Esophagus muscularis mucosa (tissue), 3 donors: ENCODE measurements at regions not wholly inside any gene's neighbourhood (a gene's known extent, or its start where the extent isn't known, plus 50 kb on each side); places are given as distances from the start of the nearest gene placed in this dataset.

Source experiments
- POLR2A ChIP-seq: fragments of 450-650 bp; IDR thresholded peaks from one replicate; pipeline ENCODE4 v1.6.1; 2017; ENCODE audit warnings: antibody characterized with exemption, moderate library complexity, mild to moderate bottlenecking, low read depth
- POLR2AphosphoS5 ChIP-seq, 2 donors: sonication (generic); formaldehyde crosslinking; IDR thresholded peaks; one replicate each; pipeline ENCODE4 v1.6.1; 2017; ENCODE audit warnings: antibody characterized with exemption in 2 of 2
- TF ChIP-seq, protein P1 (sequence below), 3 experiments: fragments of 200-600 bp in 2 of 3; fragments of 450-650 bp in 1 of 3; sonication (generic) in 2 of 3; IDR thresholded peaks; one replicate each; pipeline ENCODE4 v1.5.1; 2017 to 2019; ENCODE audit warnings: antibody characterized with exemption in 3 of 3, mild to moderate bottlenecking in 2 of 3, moderate library complexity in 1 of 3

DNA sequence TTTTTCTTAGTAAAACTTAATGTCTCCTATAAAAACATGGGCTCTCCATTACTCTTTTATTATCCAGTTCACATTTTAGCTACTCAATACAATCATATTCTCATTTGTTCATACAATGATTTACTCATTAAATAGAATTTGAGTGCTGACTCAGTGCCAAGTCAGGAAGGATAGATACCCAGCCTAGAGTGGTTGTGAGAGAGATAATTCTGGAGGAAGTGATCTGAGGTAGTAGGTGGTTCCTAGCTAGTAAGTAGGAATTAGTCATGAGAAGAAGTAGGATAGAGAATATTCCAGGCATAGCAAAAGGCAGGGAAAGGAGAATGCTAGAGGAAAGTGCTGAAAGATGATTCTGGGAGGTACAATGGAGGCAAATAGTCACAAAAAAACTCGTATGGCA lies 133.5 kb upstream of the MBL2 start:
- no peak for TF ChIP-seq POLR2A
- TF ChIP-seq, protein P1, sequence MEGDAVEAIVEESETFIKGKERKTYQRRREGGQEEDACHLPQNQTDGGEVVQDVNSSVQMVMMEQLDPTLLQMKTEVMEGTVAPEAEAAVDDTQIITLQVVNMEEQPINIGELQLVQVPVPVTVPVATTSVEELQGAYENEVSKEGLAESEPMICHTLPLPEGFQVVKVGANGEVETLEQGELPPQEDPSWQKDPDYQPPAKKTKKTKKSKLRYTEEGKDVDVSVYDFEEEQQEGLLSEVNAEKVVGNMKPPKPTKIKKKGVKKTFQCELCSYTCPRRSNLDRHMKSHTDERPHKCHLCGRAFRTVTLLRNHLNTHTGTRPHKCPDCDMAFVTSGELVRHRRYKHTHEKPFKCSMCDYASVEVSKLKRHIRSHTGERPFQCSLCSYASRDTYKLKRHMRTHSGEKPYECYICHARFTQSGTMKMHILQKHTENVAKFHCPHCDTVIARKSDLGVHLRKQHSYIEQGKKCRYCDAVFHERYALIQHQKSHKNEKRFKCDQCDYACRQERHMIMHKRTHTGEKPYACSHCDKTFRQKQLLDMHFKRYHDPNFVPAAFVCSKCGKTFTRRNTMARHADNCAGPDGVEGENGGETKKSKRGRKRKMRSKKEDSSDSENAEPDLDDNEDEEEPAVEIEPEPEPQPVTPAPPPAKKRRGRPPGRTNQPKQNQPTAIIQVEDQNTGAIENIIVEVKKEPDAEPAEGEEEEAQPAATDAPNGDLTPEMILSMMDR (IDR thresholded peaks at IDR 0.05): no peak
- no peak for TF ChIP-seq POLR2AphosphoS5 (IDR thresholded peaks at IDR 0.05)
